ENCODE measurements at regions not wholly inside any gene's neighbourhood (a gene's known extent, or its start where the extent isn't known, plus 50 kb on each side); places are given as distances from the start of the nearest gene placed in this dataset.

DNA sequence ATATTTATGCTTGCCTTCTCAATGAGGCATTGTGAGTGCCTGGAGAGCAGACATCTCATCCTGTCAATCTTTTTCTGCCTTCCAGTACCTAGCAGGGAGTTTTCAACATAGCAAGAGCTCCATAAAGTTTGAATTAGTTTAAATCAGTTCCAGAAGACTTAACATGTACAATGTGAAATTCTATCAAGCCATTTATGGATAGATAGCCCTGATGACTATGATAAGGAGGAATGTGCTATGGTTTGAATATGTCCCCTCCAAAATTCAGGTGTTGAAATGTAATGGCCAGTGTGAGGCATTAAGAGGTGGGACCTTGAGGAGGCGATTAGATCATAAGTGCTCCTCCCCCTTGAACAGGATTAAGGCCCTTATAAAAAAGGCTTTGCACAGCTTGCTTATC is 306.9 kb upstream of the SMARCA2 start:
- H3K4me3 ChIP-seq (ENCODE audit: low read length): no peak overlapping the region
- TF ChIP-seq CTCF (IDR thresholded peaks at IDR 0.05; ENCODE audit: poor library complexity, severe bottlenecking) (no peak), RAD21 (conservative IDR thresholded peaks at IDR 0.05) (no peak), EP300 (conservative IDR thresholded peaks at IDR 0.05; ENCODE audit: poor library complexity, severe bottlenecking) (no peak), POLR2AphosphoS5 (IDR thresholded peaks at IDR 0.05) (no peak), REST (IDR thresholded peaks at IDR 0.05; ENCODE audit: borderline replicate concordance) (no peak), EZH2 (IDR thresholded peaks at IDR 0.05; ENCODE audit: borderline replicate concordance, insufficient read depth, low read length, poor library complexity, severe bottlenecking) (no peak), MXI1 (conservative IDR thresholded peaks at IDR 0.05; ENCODE audit: poor library complexity, severe bottlenecking) (no peak), TAF1 (IDR thresholded peaks at IDR 0.05; ENCODE audit: low read depth) (no peak), SMC3 (conservative IDR thresholded peaks at IDR 0.05; ENCODE audit: poor library complexity) (no peak)
- no peaks in the 10 kb centered on the region for H3K9me2 ChIP-seq (ENCODE audit: insufficient read depth, low read length)
- H3K4me2 ChIP-seq (ENCODE audit: low read length): no peak overlapping the region
- no peaks in the 10 kb centered on the region for H3K27me3 ChIP-seq (ENCODE audit: insufficient read depth, low read depth, low read length)
- H3K79me2 ChIP-seq (replicated peaks; ENCODE audit: insufficient read depth, low read length): no peaks in the 10 kb centered on the region
- H3K36me3 ChIP-seq (ENCODE audit: insufficient read depth, low read length): no peaks in the 10 kb centered on the region
- no peak overlapping the region for H2AFZ ChIP-seq (ENCODE audit: low read depth, low read length)
- no peak overlapping the region for H3K27ac ChIP-seq (ENCODE audit: low read length)
- H4K20me1 ChIP-seq (ENCODE audit: insufficient read depth): no peaks in the 10 kb centered on the region
- no peaks in the 10 kb centered on the region for H3K9me3 ChIP-seq (ENCODE audit: low read length)
- no peaks in the 10 kb centered on the region for H3F3A ChIP-seq (ENCODE audit: insufficient read depth, low read length, poor library complexity, severe bottlenecking)
- H3K9ac ChIP-seq (ENCODE audit: low read length): no peak overlapping the region

GRCh38 chr9:1709347-1709746 is 305.8 kb upstream of the SMARCA2 start:
- no peaks in the 10 kb centered on the region for H3K36me3 ChIP-seq (ENCODE audit: insufficient read depth, low read length)
- H3K9me2 ChIP-seq (ENCODE audit: insufficient read depth, low read length): no peaks in the 10 kb centered on the region
- no peak overlapping the region for H3K27ac ChIP-seq (ENCODE audit: low read length)
- H4K20me1 ChIP-seq (ENCODE audit: insufficient read depth): no peaks in the 10 kb centered on the region
- H3K9me3 ChIP-seq (ENCODE audit: low read length): no peaks in the 10 kb centered on the region
- no peak overlapping the region for H3K4me3 ChIP-seq (ENCODE audit: low read length)
- no peak overlapping the region for H3K9ac ChIP-seq (ENCODE audit: low read length)
- no peak overlapping the region for H3K4me2 ChIP-seq (ENCODE audit: low read length)
- H3K79me2 ChIP-seq (replicated peaks; ENCODE audit: insufficient read depth, low read length): no peaks in the 10 kb centered on the region
- TF ChIP-seq CTCF (IDR thresholded peaks at IDR 0.05; ENCODE audit: poor library complexity, severe bottlenecking) (no peak), EP300 (conservative IDR thresholded peaks at IDR 0.05; ENCODE audit: poor library complexity, severe bottlenecking) (no peak), RAD21 (conservative IDR thresholded peaks at IDR 0.05) (no peak), MXI1 (conservative IDR thresholded peaks at IDR 0.05; ENCODE audit: poor library complexity, severe bottlenecking) (no peak), SMC3 (conservative IDR thresholded peaks at IDR 0.05; ENCODE audit: poor library complexity) (no peak), TAF1 (IDR thresholded peaks at IDR 0.05; ENCODE audit: low read depth) (no peak), EZH2 (IDR thresholded peaks at IDR 0.05; ENCODE audit: borderline replicate concordance, insufficient read depth, low read length, poor library complexity, severe bottlenecking) (no peak), POLR2AphosphoS5 (IDR thresholded peaks at IDR 0.05) (no peak), REST (IDR thresholded peaks at IDR 0.05; ENCODE audit: borderline replicate concordance) (no peak)
- H3F3A ChIP-seq (ENCODE audit: insufficient read depth, low read length, poor library complexity, severe bottlenecking): no peaks in the 10 kb centered on the region
- H2AFZ ChIP-seq (ENCODE audit: low read depth, low read length): no peak overlapping the region
- H3K27me3 ChIP-seq (ENCODE audit: insufficient read depth, low read depth, low read length): no peaks in the 10 kb centered on the region

Measured in neural cell (in vitro differentiated cells).